ENCODE measurements at regions not wholly inside any gene's neighbourhood (a gene's known extent, or its start where the extent isn't known, plus 50 kb on each side); places are given as distances from the start of the nearest gene placed in this dataset.

GRCh38 chr4:23582671-23583070 is 307.2 kb downstream of the PPARGC1A start:
- TF ChIP-seq CTCF (IDR thresholded peaks at IDR 0.05) (no peak), POLR2A (IDR thresholded peaks at IDR 0.05) (no peak)
